IPS DF 4.7 (cell line): ENCODE measurements at regions not wholly inside any gene's neighbourhood (a gene's known extent, or its start where the extent isn't known, plus 50 kb on each side); places are given as distances from the start of the nearest gene placed in this dataset.

Source experiments
- DNase-seq: peaks from one replicate; pipeline ENCODE4 v3.0.0-alpha.2; 2013; ENCODE audit warnings: low spot score; ENCODE audit errors: extremely low read depth

DNA sequence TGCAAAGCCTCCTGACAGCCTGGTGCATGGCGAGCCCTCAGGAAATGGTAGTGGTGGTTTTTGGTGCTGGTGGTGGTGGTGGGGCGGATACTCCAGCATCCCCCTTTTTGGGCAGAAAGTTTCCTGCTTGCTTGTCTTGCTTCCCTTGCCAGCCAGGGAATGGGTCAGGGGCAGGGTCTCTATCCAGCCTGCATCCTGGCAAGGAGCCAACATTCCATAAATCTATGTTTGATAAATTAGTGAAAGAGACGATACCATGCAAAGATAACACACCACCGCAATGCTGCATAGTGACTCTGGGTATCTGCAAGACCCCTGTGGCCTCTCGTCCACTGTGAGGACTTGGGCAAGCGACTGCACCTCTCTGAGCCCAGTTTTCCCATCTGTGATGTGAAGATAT is 246.2 kb downstream of the LRFN2 start:
- DNase-seq, result no peak

DNA sequence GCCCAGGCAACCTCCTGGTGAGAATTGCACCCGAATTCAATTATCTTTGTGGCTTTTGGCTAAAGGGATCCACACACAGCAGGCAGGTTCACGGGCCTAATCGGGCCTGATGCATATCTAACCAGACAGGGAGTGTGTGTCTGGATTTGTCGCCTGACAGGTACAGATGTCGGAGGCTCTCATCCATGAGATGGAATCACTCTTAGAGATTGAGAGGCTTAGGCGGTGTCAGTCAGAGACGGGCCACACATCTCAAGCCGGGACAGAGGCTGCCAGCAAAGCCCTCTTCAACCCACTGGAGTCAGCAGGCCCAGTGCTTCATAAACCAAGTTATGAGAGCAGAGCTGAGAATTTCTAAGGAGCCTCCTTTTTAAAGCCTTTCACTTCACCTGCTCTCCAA is 247.0 kb downstream of the LRFN2 start:
- DNase-seq, result no peak

DNA sequence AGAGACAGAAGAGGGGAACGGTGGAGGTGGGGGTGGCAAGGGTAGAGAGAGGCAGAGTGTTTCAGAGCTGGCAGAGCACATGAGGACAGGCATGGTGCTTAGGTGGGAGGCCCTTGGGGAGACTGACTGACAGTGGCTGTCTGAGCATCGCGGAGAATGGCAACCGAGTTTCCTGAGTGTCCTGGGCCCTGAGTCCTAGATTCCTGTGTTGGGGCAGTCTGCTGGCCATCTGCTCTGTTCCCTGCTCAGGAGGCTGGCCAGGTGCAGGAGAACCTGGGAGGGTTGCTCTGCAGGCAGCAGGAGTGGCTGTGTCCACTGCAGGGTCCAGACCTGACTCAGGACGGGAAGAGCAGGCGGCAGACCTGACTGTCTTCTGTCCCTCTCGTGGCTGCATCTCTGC is 248.9 kb downstream of the LRFN2 start:
- no peak for DNase-seq

GRCh38 chr6:40336940-40337760 is 250.0 kb downstream of the LRFN2 start:
- no peak for DNase-seq

DNA sequence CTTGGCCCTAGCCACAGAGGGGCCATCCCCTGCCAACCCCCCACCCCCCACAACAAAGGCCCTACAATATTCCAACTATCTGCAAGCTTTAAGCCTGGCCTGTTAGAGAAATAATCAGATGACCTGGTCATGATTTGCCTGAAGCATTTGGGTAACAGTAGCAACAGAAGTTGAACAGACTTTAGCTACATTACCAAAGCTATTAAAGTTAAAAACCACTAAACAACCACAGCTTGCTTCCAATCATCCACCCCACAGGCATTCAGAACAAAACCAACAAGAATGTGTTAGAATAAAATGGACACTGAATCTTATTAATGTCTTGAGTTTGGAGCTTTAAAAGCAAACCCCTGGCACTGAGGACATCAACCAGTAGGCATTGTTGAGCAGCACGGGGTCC is 250.9 kb downstream of the LRFN2 start:
- no peak for DNase-seq

GRCh38 chr6:40334496-40335270 is 252.5 kb downstream of the LRFN2 start:
- no peak for DNase-seq

DNA sequence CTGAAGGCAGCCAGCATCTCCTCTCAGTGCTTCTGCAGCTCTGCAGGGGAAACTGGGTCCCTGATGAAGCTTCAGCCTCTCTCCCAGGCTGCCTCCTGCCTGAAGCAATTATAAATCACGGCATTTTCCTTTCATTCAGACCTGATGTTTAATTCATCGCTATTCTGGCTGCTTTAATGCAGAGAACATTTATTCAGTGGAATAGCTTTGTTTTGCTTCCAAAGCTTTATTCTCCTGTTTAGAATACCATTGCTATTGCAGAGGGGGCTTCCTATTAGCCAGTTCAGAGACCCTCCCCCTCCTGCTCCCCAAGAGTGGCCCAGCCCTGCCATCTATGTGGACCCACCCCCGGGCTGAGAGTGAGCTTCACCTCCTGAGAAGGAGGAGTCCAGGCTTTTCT is 255.6 kb downstream of the LRFN2 start:
- DNase-seq, result no peak

- DNase-seq, result peak; percentile 74
Observed at GRCh38 chr6:40330301-40330721, 256.9 kb downstream of the LRFN2 start.

GRCh38 chr6:40328986-40329545 is 258.1 kb downstream of the LRFN2 start:
- DNase-seq, result peak; percentile 68

DNA sequence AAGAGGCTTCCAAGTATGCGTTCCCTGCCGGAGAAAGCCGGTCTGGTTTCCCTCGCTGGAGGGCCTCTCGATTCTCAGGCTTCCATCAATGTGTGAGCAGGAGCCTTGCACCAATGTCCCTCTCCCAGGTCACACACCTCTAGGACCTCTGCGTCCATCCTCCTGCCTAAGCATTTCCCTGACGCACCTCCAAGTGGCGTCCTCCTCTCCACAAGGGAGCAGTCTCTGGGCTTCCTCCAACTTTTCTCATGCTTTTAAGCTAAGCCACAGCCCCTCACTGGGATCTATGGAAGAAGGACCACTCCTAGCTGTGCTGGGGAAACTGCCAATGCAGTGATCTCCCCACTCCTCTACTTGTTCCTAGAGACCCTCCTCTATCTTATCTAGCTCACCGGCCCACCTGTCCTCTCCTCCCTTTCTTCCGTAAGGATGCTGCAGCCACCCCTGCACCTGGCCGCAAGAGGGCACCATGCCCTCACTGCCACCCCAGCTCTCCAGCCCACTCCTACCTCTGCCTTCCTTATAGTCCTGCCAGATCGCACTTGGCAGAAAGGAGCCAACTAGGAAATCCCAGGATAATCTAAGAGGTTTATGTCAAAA is 258.7 kb downstream of the LRFN2 start:
- peak; percentile 51 for DNase-seq

DNA sequence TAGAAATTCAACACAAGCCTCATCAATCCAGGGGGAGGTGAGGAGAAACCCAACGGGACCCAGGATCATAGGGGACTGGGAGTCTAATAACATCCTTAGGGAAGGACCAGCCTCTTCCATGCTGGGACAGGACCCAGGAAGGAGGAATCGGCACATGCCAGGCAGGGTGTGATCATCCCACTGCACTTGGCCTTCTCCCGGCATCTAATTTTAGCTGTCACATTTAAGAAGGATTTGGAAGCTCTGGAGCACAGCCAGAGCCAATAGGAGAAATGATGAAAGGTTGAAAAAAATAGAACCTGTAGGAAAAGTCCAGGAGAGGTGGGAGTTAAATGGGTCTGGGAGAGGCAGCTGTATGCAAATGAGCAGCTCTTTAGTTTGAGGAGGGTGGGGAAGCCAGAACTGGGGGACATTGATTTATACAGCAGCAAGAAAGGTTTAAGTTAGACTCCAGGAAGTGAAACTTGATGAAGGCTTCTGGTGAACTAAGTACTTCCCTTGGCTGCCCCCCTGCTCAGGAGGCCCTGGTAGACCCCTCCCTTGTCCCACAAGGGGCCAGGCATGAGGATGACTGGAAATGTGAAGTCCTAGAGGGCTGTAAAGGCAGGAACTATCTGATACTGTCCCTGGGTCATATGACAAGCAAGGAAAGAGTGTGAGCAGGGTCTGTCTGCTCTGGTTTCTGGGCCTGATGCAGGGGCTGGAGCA is 260.3 kb downstream of the LRFN2 start:
- DNase-seq, result no peak

DNA sequence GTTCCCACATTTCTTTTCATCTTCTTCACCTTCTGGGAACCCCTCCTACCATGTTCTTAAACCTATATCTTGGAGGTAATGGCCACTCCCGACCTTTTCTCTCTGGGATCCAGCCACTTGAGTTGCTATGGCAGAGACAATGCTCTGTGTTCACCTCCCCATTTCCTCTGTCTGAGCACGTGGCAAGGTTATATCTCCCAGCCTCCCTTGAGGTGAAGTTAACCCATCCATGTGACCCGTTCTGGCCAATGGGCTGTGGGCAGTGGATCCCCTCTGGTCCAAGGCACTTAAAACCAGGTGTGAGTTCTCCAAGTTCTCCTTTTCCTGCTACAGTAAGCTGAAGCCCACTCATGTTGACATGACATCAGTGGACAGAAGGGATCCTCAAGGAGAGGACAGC is 261.4 kb downstream of the LRFN2 start:
- DNase-seq, result no peak

DNA sequence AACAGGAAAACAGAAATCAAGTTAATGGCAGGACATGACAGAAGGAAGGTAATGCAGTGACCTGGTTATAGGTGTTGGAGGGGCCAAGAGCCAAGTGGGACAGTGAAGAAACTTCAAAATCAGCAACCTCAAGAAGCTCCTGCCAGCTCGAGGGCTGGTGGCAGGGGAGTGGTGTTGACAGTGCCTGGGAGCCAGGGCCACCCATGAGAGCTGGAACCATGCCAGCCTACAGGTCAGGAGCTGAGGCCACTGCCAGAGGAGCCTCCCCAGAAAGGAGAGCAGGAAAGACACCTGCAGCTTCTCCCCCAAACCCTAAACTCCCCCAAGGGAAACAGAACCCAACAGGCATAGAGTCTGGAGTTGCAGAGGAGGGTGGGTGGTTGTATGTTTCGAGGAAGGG is 262.1 kb downstream of the LRFN2 start:
- no peak for DNase-seq

- no peak for DNase-seq
Observed at GRCh38 chr6:40323881-40324634, 263.1 kb downstream of the LRFN2 start.

- DNase-seq, result no peak
Observed at GRCh38 chr6:40322336-40322735, 264.8 kb downstream of the LRFN2 start.

DNA sequence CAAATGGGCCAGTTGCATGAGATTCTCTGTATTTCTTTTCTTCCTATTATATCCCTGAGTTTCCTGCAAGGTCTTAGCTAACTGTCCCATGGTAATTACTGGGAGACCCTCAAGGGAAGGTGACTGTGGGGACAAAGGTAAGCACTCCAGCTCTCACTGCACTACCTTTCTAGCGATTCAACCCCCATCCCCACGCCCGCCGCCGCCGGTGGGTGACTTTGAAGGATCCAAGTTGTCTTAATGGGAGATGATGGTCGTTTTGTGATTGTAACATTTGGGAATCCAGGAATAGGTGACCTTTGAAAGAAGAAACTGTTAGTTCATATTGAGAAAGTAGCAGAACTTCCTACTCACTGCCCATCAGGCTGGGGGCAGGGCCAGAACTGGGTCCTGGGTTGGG is 265.5 kb downstream of the LRFN2 start:
- no peak for DNase-seq

DNA sequence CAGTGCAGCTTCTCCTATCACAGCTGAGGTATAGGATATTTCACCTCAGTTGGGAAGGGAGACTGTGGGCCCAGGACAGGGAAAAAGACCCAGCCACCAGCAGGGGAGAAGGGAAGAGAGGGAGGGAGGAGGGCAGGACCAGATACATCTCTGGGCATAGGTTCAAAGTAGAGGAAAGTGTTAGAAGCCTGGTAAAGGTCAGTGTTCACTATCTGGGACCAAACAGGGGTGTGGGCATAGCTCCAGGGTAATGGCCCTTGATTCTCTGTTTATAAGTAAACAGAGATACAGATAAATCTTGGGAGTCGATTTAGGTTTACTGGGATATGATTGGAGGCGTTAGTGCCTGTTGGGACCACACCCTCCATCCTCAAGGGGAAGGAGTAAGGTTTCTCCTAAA is 266.2 kb downstream of the LRFN2 start:
- no peak for DNase-seq

DNA sequence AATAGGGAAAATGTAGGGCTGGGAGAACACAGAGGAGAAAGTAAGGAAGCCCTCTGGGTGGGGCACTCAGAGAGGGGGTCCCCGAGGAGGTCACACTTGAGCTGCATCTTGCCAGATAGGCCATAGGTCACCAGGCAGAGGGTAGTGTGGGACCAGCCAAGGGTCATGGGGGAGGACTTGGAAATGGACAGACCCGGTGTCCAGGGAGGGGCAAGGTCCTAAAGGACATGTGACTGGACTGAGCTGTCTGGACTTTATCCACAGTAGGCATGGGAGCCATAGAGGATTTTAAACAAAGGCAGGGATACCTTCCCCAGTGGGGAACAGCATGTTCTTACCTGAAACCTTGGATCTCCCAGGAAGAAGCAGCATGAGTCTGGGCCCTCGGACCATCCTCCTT is 266.7 kb downstream of the LRFN2 start:
- DNase-seq, result no peak

DNA sequence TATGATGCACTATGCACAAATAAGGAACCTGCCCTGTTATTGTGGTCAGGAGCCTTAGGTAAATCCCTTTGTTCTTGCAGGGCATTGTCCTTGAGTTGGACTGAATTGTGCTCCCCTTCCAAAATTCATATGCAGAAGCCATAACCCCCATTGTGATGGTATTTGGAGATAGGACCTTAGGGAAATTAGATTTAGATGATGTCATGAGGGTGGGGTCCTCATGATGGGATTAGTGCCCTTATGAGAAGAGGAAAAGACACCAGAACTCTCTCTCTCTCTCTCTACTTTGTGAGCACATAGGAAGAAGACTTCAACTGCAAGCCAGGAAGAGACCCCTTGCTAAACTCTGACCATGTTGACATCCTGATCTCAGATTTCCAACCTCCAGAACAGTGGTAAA is 268.0 kb downstream of the LRFN2 start:
- no peak for DNase-seq

GRCh38 chr6:40315060-40315459 is 272.1 kb downstream of the LRFN2 start:
- DNase-seq, result no peak

GRCh38 chr6:40313582-40313981 is 273.6 kb downstream of the LRFN2 start:
- DNase-seq, result no peak
